Activated naive CD8-positive, alpha-beta T cell treated with anti-CD3 and anti-CD28 coated beads for 36 hours (primary cell): ENCODE measurements at regions not wholly inside any gene's neighbourhood (a gene's known extent, or its start where the extent isn't known, plus 50 kb on each side); places are given as distances from the start of the nearest gene placed in this dataset.
"Not testable (repeated sequence)": the region's sequence is repeated elsewhere in the genome, so short reads cannot be mapped to it uniquely, and the experiment has no call there.

Source experiments
- DNase-seq: peaks from one replicate; pipeline ENCODE4 v3.0.0; 2021
- H3K27ac Mint-ChIP-seq: one replicate; pipeline ENCODE4 v1.8.0; 2022; ENCODE audit warnings: mild to moderate bottlenecking, moderate library complexity, mixed read lengths
- H3K27me3 Mint-ChIP-seq: one replicate; pipeline ENCODE4 v1.8.0; 2022; ENCODE audit warnings: mild to moderate bottlenecking, mixed read lengths
- H3K36me3 Mint-ChIP-seq: one replicate; pipeline ENCODE4 v1.8.0; 2021; ENCODE audit warnings: mild to moderate bottlenecking, mixed read lengths
- H3K4me1 Mint-ChIP-seq: one replicate; pipeline ENCODE4 v1.8.0; 2021; ENCODE audit warnings: mixed read lengths
- H3K4me3 Mint-ChIP-seq: one replicate; pipeline ENCODE4 v1.8.0; 2022; ENCODE audit warnings: mild to moderate bottlenecking, moderate library complexity, mixed read lengths
- H3K9me3 Mint-ChIP-seq: one replicate; pipeline ENCODE4 v1.8.0; 2022; ENCODE audit warnings: mixed read lengths

DNA sequence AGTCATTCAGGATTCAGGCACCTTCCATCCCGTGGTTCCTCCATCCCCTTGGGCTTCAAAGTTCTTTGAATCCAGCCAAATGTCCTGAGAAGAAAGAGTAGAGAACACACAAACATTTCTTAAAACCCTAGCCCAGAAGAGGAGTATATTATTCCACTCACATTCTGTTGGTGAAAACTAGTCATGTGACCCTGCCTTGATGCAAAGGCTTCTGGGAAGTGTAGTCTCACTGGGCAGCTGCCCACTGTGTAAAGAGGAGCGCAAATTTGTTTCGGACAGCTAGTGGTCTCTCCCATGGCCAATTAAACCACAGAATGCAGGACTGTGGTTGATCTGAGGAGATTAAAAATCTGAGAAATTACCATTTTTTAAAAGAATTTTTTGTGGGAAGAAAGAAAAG lies 304.4 kb downstream of the SUCLA2 start:
- Mint-ChIP-seq H3K27ac (no peak overlapping the region), H3K4me1 (no peaks in the 10 kb centered on the region), H3K36me3 (no peaks in the 10 kb centered on the region), H3K9me3 (no peaks in the 10 kb centered on the region), H3K27me3 (no peaks in the 10 kb centered on the region), H3K4me3 (no peak overlapping the region)
- no peak for DNase-seq

DNA sequence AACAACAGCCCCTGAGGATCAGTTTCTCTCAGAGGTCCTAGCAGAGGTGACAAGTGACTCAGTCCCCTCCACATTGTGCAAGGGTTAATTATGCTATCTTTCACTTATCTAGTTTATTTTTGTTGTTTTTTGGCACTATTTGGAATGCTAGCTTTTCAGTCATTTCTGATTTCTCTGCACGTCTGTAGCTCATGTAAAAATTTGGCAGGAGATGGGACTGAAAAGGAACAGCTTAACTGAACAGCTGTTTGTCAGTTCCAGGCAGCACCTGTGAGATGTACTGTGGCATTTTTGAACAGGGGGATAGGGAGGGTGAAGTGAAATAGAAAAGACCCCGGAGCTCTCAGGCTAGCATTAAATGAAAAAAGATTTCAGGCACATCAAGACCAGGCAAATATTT lies 313.5 kb downstream of the SUCLA2 start:
- Mint-ChIP-seq H3K4me3 (no peak overlapping the region), H3K9me3 (peaks cover 2% of the 10 kb centered on the region), H3K27ac (no peak overlapping the region), H3K27me3 (peaks cover 4% of the 10 kb centered on the region), H3K36me3 (no peaks in the 10 kb centered on the region), H3K4me1 (no peaks in the 10 kb centered on the region)
- DNase-seq, result no peak

DNA sequence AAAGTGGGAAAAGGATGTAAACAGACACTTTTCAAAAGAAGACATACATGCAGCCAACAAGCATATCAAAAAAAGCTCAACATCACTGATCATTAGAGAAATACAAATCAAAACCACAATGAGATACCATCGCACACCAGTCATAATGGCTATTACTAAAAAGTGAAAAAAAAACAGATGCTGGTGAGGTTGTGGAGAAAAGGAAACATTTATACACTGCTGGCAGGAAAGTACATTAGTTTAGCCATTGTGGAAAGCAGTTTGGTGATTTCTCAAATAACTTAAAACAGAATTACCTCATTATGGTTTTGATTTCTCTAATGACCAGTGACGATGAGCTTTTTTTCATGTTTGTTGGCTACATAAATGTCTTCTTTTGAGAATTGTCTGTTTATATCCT lies 315.9 kb downstream of the SUCLA2 start:
- H3K4me3 Mint-ChIP-seq, H3K4me1 Mint-ChIP-seq, DNase-seq, H3K36me3 Mint-ChIP-seq, H3K9me3 Mint-ChIP-seq, H3K27ac Mint-ChIP-seq, H3K27me3 Mint-ChIP-seq: not testable (repeated sequence)

DNA sequence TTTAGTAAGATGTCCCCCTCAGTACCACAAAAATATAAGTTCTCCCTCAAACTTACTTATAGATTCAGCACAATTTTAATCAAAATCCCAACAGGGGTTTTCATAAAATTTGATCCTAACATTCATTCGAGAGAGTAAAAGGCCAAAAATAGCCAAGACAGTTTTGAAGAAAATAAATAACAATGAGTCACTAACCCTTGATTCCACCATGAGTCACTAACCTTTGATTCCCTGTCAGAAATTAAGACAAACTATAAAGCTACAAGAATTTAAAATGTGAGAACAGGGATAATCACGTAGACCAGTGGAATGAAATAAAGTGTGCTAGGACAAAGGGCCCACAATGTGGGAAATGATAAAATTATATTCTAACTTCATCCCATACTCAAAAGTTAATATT lies 320.3 kb downstream of the SUCLA2 start:
- Mint-ChIP-seq H3K4me3 (no peak overlapping the region), H3K27ac (no peak overlapping the region), H3K4me1 (no peaks in the 10 kb centered on the region), H3K36me3 (no peaks in the 10 kb centered on the region), H3K9me3 (peaks cover 2% of the 10 kb centered on the region), H3K27me3 (peaks cover 8% of the 10 kb centered on the region)
- DNase-seq, result no peak

DNA sequence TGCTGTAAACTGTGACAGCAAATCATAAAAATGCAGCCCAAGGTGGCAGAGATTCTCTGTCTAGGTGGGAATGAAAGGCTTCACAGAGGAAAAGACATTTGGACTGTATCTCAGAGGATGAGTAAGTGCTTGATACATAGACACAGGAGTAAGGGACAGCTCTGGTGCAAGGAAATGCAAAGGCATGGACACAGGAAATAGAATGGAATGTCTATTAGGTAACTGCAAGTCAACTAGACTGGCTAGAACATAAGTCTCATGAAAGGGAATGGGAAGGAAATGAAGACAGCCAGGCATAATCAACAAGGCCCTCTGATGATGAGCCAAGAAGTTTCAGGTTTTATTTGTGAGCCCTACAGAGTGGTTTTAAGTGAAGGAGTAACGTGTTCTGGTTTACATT lies 321.7 kb downstream of the SUCLA2 start:
- no peaks in the 10 kb centered on the region for H3K4me1 Mint-ChIP-seq

DNA sequence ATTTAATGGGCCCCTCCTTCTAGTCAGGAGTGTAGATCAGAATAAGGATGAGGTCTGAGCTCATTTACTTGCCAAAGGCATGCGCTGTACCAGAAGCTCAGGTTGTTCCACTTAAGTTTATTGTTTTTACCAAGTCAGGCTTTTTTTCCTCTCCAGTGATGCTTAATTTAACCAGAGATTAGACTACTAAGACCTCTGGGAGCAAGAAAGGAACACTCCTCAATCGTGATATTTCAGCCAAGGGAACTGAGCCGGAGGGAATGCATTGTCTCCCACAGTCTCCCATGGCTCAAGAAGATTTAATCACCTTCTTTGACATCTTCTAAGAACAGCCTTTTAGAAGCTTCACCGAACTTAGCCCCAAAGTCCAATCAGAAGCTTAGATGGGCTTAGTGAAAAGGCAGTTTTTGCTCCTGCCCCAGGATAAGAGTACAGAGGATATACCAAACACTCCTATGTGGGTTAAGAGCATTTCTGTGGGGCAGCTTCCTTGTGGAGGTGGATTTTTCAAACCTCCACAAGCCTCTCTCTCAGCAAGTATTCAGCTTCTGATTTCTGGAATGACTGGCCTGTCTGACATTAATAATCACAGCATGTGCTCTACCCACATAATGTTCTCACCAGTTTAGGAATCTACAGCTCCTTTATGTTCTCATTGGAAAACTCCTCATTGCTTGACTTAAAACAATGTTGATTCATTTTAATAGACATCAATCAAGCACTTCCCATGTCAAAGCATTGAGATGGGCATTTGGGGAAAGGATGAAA lies 322.7 kb downstream of the SUCLA2 start:
- H3K4me3 Mint-ChIP-seq, result no peak overlapping the region
- peaks cover 4% of the 10 kb centered on the region for H3K27me3 Mint-ChIP-seq
- no peak for DNase-seq
- H3K4me1 Mint-ChIP-seq, result no peaks in the 10 kb centered on the region
- no peaks in the 10 kb centered on the region for H3K9me3 Mint-ChIP-seq
- no peaks in the 10 kb centered on the region for H3K36me3 Mint-ChIP-seq
- H3K27ac Mint-ChIP-seq, result no peak overlapping the region

More for the DNA sequence above, 321.7 kb downstream of the SUCLA2 start:
- Mint-ChIP-seq H3K9me3 (peaks cover 2% of the 10 kb centered on the region), H3K36me3 (no peaks in the 10 kb centered on the region), H3K27ac (no peak overlapping the region), H3K4me3 (no peak overlapping the region), H3K27me3 (peaks cover 8% of the 10 kb centered on the region)
- DNase-seq, result no peak

DNA sequence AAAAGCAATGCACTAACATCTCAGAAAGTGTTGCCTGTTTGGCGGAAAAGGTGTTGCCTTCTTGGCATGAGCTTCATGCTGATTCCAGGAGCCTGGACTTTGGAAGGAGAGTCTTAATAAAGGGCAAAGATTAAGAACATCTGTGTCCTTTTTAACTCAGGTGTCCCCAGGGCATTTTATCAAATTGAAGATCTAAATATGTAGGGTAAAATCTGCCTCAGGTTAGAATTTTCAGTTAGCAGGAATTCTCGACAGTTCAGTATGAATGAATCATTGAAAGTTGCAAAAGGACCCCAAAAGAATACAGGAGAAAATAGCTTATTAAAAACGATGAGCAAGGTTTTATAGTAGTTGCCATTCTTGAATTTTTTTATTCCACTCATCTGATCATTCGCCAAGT lies 325.2 kb downstream of the SUCLA2 start:
- H3K4me1 Mint-ChIP-seq, result no peaks in the 10 kb centered on the region
- H3K4me3 Mint-ChIP-seq, result no peak overlapping the region
- H3K27me3 Mint-ChIP-seq, result peaks cover 4% of the 10 kb centered on the region
- no peak overlapping the region for H3K27ac Mint-ChIP-seq
- no peak for DNase-seq
- no peaks in the 10 kb centered on the region for H3K36me3 Mint-ChIP-seq
- H3K9me3 Mint-ChIP-seq, result no peaks in the 10 kb centered on the region

GRCh38 chr13:47673009-47673850 lies 327.8 kb downstream of the SUCLA2 start:
- no peaks in the 10 kb centered on the region for H3K36me3 Mint-ChIP-seq
- H3K4me3 Mint-ChIP-seq, result no peak overlapping the region
- no peak for DNase-seq
- H3K27me3 Mint-ChIP-seq, result no peaks in the 10 kb centered on the region
- no peaks in the 10 kb centered on the region for H3K4me1 Mint-ChIP-seq
- no peaks in the 10 kb centered on the region for H3K9me3 Mint-ChIP-seq
- no peak overlapping the region for H3K27ac Mint-ChIP-seq

GRCh38 chr13:47672245-47673008 lies 328.6 kb downstream of the SUCLA2 start:
- no peak for DNase-seq
- H3K9me3 Mint-ChIP-seq, result no peaks in the 10 kb centered on the region
- no peaks in the 10 kb centered on the region for H3K36me3 Mint-ChIP-seq
- no peak overlapping the region for H3K27ac Mint-ChIP-seq
- H3K4me1 Mint-ChIP-seq, result no peaks in the 10 kb centered on the region
- no peak overlapping the region for H3K4me3 Mint-ChIP-seq
- no peaks in the 10 kb centered on the region for H3K27me3 Mint-ChIP-seq

DNA sequence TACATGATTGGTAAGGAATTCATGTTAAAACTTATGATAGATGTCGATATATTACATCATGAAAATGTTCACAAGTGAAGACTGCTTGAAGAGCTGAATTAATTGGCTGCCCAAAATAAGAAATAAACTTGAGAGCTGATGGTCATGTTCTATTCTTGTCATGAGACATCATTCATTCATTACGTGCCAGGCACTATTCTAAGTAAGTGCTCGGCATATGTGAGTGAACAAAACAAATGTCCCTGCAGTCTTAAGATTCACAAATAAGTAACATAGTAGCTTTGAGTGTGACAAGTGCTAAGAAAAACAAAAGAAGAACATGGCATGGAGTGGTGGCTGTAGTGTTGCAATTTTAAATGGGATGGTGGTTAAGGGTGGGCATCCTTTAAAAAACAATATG lies 329.3 kb downstream of the SUCLA2 start:
- Mint-ChIP-seq H3K27ac (no peak overlapping the region), H3K9me3 (no peaks in the 10 kb centered on the region), H3K4me3 (no peak overlapping the region), H3K36me3 (no peaks in the 10 kb centered on the region), H3K27me3 (no peaks in the 10 kb centered on the region), H3K4me1 (no peaks in the 10 kb centered on the region)
- no peak for DNase-seq

- Mint-ChIP-seq H3K4me3 (no peak overlapping the region), H3K27me3 (peaks cover 5% of the 10 kb centered on the region), H3K36me3 (no peaks in the 10 kb centered on the region), H3K9me3 (no peaks in the 10 kb centered on the region), H3K27ac (no peak overlapping the region), H3K4me1 (no peaks in the 10 kb centered on the region)
- no peak for DNase-seq
Measured at GRCh38 chr13:47665043-47665442, 336.0 kb downstream of the SUCLA2 start.

DNA sequence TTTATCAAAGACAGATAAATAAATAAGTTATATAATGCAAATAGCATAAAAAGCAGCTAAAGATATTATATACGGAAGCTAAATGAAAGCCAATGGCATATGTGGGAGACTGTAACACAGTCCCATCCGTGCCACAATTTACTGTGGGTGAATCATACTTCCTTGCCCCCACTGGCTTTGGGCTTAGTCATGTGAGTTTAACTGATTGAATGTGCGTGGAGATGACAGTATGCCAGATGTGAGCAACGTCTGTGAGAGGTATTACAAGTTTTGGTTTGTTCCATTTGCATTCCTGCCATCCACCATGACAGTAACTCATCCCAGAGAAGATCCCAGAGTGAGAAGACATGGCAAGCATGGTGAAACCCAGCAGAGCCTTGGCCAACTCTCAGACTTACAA lies 340.0 kb downstream of the SUCLA2 start:
- no peak for DNase-seq
- Mint-ChIP-seq H3K36me3 (no peaks in the 10 kb centered on the region), H3K9me3 (no peaks in the 10 kb centered on the region), H3K27ac (no peak overlapping the region), H3K4me1 (no peaks in the 10 kb centered on the region), H3K27me3 (peaks cover 17% of the 10 kb centered on the region), H3K4me3 (no peak overlapping the region)

DNA sequence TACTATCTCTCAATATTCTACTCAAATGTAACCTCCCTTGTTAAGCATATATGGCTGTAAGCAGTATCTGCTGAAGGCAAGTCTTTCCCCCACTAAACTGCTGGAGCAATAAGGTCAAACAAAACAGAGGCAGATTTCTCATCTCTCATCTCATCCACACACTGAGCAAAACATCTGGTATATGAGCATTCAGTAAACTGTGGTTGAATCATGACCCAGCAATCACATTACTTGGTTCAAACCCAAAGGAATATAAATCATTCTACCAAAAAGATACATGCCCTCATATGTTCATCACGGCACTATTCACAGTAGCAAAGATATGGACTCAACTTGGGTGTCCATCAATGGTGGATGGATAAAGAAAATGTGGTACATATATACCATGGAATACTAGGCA lies 344.4 kb downstream of the SUCLA2 start:
- Mint-ChIP-seq H3K36me3 (no peaks in the 10 kb centered on the region), H3K4me3 (no peak overlapping the region), H3K27me3 (peaks cover 21% of the 10 kb centered on the region), H3K4me1 (no peaks in the 10 kb centered on the region), H3K9me3 (no peaks in the 10 kb centered on the region), H3K27ac (no peak overlapping the region)
- DNase-seq, result no peak

GRCh38 chr13:47650209-47650608 lies 350.9 kb downstream of the SUCLA2 start:
- no peak for DNase-seq
- no peak overlapping the region for H3K27ac Mint-ChIP-seq
- no peaks in the 10 kb centered on the region for H3K27me3 Mint-ChIP-seq
- H3K9me3 Mint-ChIP-seq, result no peaks in the 10 kb centered on the region
- no peak overlapping the region for H3K4me3 Mint-ChIP-seq
- H3K36me3 Mint-ChIP-seq, result no peaks in the 10 kb centered on the region
- no peaks in the 10 kb centered on the region for H3K4me1 Mint-ChIP-seq

DNA sequence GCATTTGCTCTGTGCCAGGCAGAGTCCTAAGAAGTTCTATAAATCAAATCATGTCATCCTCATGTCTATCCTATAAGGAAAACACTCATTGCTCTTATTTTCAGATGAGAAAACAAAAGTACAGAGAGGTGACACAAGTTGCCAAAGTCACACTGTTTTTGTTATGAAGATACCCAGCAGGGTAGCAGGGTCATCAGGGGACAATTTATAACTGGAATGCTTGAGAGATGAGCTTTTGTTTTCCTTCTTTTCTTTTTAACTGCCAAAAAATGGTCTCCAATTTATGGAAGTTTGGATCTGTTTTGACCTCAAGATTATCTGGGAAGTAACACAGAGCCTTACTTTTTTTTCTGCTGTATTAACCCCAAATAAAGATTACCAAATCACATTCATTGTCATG lies 354.1 kb downstream of the SUCLA2 start:
- no peaks in the 10 kb centered on the region for H3K27me3 Mint-ChIP-seq
- no peaks in the 10 kb centered on the region for H3K9me3 Mint-ChIP-seq
- no peak overlapping the region for H3K4me3 Mint-ChIP-seq
- H3K36me3 Mint-ChIP-seq, result no peaks in the 10 kb centered on the region
- H3K4me1 Mint-ChIP-seq, result no peaks in the 10 kb centered on the region
- DNase-seq, result no peak
- no peak overlapping the region for H3K27ac Mint-ChIP-seq
